CD4-positive, alpha-beta T cell (primary cell): ENCODE measurements at regions not wholly inside any gene's neighbourhood (a gene's known extent, or its start where the extent isn't known, plus 50 kb on each side); places are given as distances from the start of the nearest gene placed in this dataset.

Source experiments
- ATAC-seq: fragments of 200-7000 bp; cut with Tn5 transposase; one replicate; pipeline ENCODE4 v1.10.0; 2022; ENCODE audit warnings: mild to moderate bottlenecking; ENCODE audit not compliant: poor library complexity
- CTCF ChIA-PET: fragments of 350-600 bp; sonication (Branson Sonifier 250); formaldehyde crosslinking; loops from one replicate; lab custom pipeline; 2021; ENCODE audit warnings: antibody characterized with exemption, inconsistent platforms; lab: Charles Lee
- POLR2A ChIA-PET: fragments of 350-600 bp; sonication (Branson Sonifier 250); formaldehyde crosslinking; loops from one replicate; lab custom pipeline; 2021; ENCODE audit warnings: antibody characterized with exemption, inconsistent platforms; lab: Charles Lee
- DNase-seq, 14 experiments: peaks; one replicate each; pipeline ENCODE4 v3.0.0-alpha.2; 2013 to 2020; ENCODE audit warnings: mixed read lengths in 2 of 14
- H3K27ac ChIP-seq, 2 donors: one replicate each; pipeline versions ENCODE4 v1.5.1 to v1.7.0; 2013; ENCODE audit warnings: low read length in 2 of 2, low read depth in 1 of 2, mild to moderate bottlenecking in 1 of 2
- H3K27me3 ChIP-seq, 2 experiments: 1 replicate in 1 of 2; 2 replicates in 1 of 2; pipeline versions ENCODE4 v1.6.1 to v1.7.0; 2013; ENCODE audit warnings: low read length in 2 of 2, control low read depth in 1 of 2, mild to moderate bottlenecking in 1 of 2, moderate library complexity in 1 of 2; ENCODE audit not compliant: insufficient read depth in 2 of 2, control insufficient read depth in 1 of 2
- H3K36me3 ChIP-seq: one replicate; pipeline ENCODE4 v1.6.1; 2013; ENCODE audit warnings: low read length, control low read depth; ENCODE audit not compliant: insufficient read depth
- H3K4me1 ChIP-seq: one replicate; pipeline ENCODE4 v1.6.1; 2013; ENCODE audit warnings: low read length, control low read depth; ENCODE audit not compliant: insufficient read depth
- H3K4me3 ChIP-seq: one replicate; pipeline ENCODE4 v1.5.1; 2013; ENCODE audit warnings: mild to moderate bottlenecking, low read length, moderate library complexity
- H3K9me3 ChIP-seq, 2 experiments: 1 replicate in 1 of 2; 2 replicates in 1 of 2; pipeline versions ENCODE4 v1.6.1 to v1.7.0; 2013; ENCODE audit warnings: low read length in 2 of 2, mild to moderate bottlenecking in 2 of 2, control low read depth in 1 of 2, moderate library complexity in 1 of 2; ENCODE audit not compliant: control insufficient read depth in 1 of 2, insufficient read depth in 1 of 2
- H3K27ac Mint-ChIP-seq: one replicate; pipeline ENCODE4 v1.8.0; 2020; ENCODE audit warnings: mixed read lengths
- H3K27me3 Mint-ChIP-seq: one replicate; pipeline ENCODE4 v1.8.0; 2021; ENCODE audit warnings: mixed read lengths
- H3K36me3 Mint-ChIP-seq: one replicate; pipeline ENCODE4 v1.8.0; 2021; ENCODE audit warnings: low read depth, mixed read lengths
- H3K4me1 Mint-ChIP-seq: one replicate; pipeline ENCODE4 v1.8.0; 2021; ENCODE audit warnings: low read depth, mixed read lengths
- H3K4me3 Mint-ChIP-seq: one replicate; pipeline ENCODE4 v1.8.0; 2020; ENCODE audit warnings: mild to moderate bottlenecking, mixed read lengths
- H3K9me3 Mint-ChIP-seq: one replicate; pipeline ENCODE4 v1.8.0; 2020; ENCODE audit warnings: mixed read lengths
- CTCF ChIP-seq: fragments of 200-600 bp; IDR thresholded peaks from one replicate; pipeline ENCODE4 v1.8.0; 2022; ENCODE audit warnings: antibody characterized with exemption, mild to moderate bottlenecking
- intact Hi-C, 2 experiments: fragments of 100-400 bp; cut with DNase I in 1 of 2; cut with micrococcal nuclease in 1 of 2; formaldehyde crosslinking; loops; one replicate each; pipeline versions ENCODE4 v1.15.1 to v1.9.0; 2023 to 2025; cut with DNase I, micrococcal nuclease

- TF ChIP-seq CTCF: no peak
- Histone ChIP-seq H3K27me3 (no peaks in the 10 kb centered on the region), H3K4me1 (no peaks in the 10 kb centered on the region), H3K4me3 (no peak overlapping the region), H3K27ac (no peak overlapping the region), H3K36me3 (no peaks in the 10 kb centered on the region), H3K9me3 (no peaks in the 10 kb centered on the region)
- Mint-ChIP-seq H3K36me3 (no peaks in the 10 kb centered on the region), H3K9me3 (no peaks in the 10 kb centered on the region), H3K27ac (no peak overlapping the region), H3K4me3 (no peak overlapping the region), H3K4me1 (no peaks in the 10 kb centered on the region), H3K27me3 (peaks cover 44% of the 10 kb centered on the region)
- DNase-seq: no peak
- ChIA-PET POLR2A (interaction anchor here (0.6 kb wide), 1 partner anchor 14 kb away, joined by 4 read pairs; no protein-coding TSS in a partner anchor), CTCF (no interaction called here)
- intact Hi-C loops: no loop called here
- no peak for ATAC-seq
These were observed 157.1 kb downstream of the RAB11FIP2 start for GRCh38 chr10:117889664-117890063.

- Mint-ChIP-seq H3K4me1 (no peaks in the 10 kb centered on the region), H3K4me3 (no peak overlapping the region), H3K27me3 (peaks cover 50% of the 10 kb centered on the region), H3K27ac (no peak overlapping the region), H3K36me3 (no peaks in the 10 kb centered on the region), H3K9me3 (no peaks in the 10 kb centered on the region)
- TF ChIP-seq CTCF: no peak
- Histone ChIP-seq H3K9me3 (no peaks in the 10 kb centered on the region), H3K4me1 (no peaks in the 10 kb centered on the region), H3K27me3 (peaks cover 0 to 2% of the 10 kb centered on the region in 2 experiments), H3K36me3 (no peaks in the 10 kb centered on the region), H3K27ac (no peak overlapping the region), H3K4me3 (no peak overlapping the region)
- ChIA-PET POLR2A (no interaction called here), CTCF (no interaction called here)
- no peak for DNase-seq
- no peak for ATAC-seq
- intact Hi-C loops: no loop called here
These were observed 154.0 kb downstream of the RAB11FIP2 start for GRCh38 chr10:117892681-117893220.

GRCh38 chr10:117894339-117894738, 152.4 kb downstream of the RAB11FIP2 start:
- no peak for ATAC-seq

More at GRCh38 chr10:117894339-117894738, 152.4 kb downstream of the RAB11FIP2 start:
- Mint-ChIP-seq H3K27me3 (peaks cover 47% of the 10 kb centered on the region), H3K27ac (no peak overlapping the region), H3K4me1 (no peaks in the 10 kb centered on the region), H3K9me3 (no peaks in the 10 kb centered on the region), H3K4me3 (no peak overlapping the region), H3K36me3 (no peaks in the 10 kb centered on the region)
- Histone ChIP-seq H3K9me3 (no peaks in the 10 kb centered on the region), H3K4me3 (no peak overlapping the region), H3K27ac (no peak overlapping the region), H3K36me3 (no peaks in the 10 kb centered on the region), H3K27me3 (peaks cover 0 to 2% of the 10 kb centered on the region in 2 experiments), H3K4me1 (no peaks in the 10 kb centered on the region)
- ChIA-PET CTCF (no interaction called here), POLR2A (no interaction called here)
- intact Hi-C loops: no loop called here
- no peak for TF ChIP-seq CTCF
- DNase-seq: no peak
